ENCODE measurements at regions not wholly inside any gene's neighbourhood (a gene's known extent, or its start where the extent isn't known, plus 50 kb on each side); places are given as distances from the start of the nearest gene placed in this dataset.
"Not testable (repeated sequence)": the region's sequence is repeated elsewhere in the genome, so short reads cannot be mapped to it uniquely, and the experiment has no call there.

GRCh38 chr5:177664737-177665136 is 64.8 kb downstream of the B4GALT7 start:
- intact Hi-C loops (cut with DNase I); H3K27ac ChIP-seq; H3K27me3 ChIP-seq (replicated peaks; ENCODE audit: insufficient read depth); H3K36me3 ChIP-seq; H3K9me3 ChIP-seq; DNase-seq (ENCODE audit: low spot score); H3K4me3 ChIP-seq; H3K4me1 ChIP-seq (replicated peaks): not testable (repeated sequence)
- WGBS = 83% methylated on average over 4 of the region's 4 CpGs

GRCh38 chr5:177665172-177665571 is 65.2 kb downstream of the B4GALT7 start:
- H3K4me1 ChIP-seq (replicated peaks); H3K27ac ChIP-seq; DNase-seq (ENCODE audit: low spot score); H3K4me3 ChIP-seq; intact Hi-C loops (cut with DNase I); H3K27me3 ChIP-seq (replicated peaks; ENCODE audit: insufficient read depth); H3K9me3 ChIP-seq; H3K36me3 ChIP-seq: not testable (repeated sequence)
- 60% methylated on average over 5 of the region's 6 CpGs for WGBS

GRCh38 chr5:177665960-177666359 is 66.0 kb downstream of the B4GALT7 start:
- not testable (repeated sequence) for H3K27me3 ChIP-seq (replicated peaks; ENCODE audit: insufficient read depth)

DNA sequence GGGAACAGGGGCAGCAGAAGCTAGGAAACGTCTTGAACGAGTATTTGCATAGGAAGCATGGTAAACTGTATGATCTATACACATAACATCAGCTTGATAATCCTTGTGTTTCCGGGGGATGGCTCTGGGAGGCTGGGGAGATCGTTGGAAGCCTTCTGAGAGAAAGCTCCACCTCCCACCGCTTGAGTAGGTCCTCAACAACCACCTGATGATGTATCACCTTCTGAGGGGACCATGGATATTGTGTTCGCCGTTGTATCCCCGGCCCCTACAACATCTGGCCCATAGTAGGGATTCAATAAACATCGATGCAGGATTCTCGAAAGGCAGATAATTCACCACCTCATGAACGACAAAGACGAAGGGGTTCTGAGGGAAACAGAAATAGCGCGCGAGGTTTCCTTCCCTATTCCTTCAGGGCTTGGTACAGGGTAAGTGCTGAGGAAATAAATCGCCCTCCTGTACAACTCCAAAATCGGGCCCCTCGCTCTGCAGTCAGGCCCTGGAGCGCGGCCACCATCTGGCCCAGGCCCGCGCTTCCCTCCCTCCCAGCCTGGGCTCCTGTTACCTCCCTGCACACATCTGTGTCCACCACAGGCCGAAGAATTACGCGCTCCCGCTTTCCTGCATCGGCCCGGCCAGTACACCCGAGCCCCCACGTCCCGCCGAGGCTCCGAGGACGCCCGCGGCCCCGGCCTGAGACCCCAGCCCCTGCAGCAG is 71.3 kb downstream of the B4GALT7 start:
- WGBS = 43% methylated on average over 11 of the region's 37 CpGs
- DNase-seq (ENCODE audit: low spot score); intact Hi-C loops (cut with DNase I); H3K27me3 ChIP-seq (replicated peaks; ENCODE audit: insufficient read depth); H3K4me1 ChIP-seq (replicated peaks); H3K4me3 ChIP-seq; H3K27ac ChIP-seq; H3K36me3 ChIP-seq; H3K9me3 ChIP-seq: not testable (repeated sequence)

More at GRCh38 chr5:177665960-177666359, 66.0 kb downstream of the B4GALT7 start:
- WGBS = 88% methylated on average over 2 of the region's 3 CpGs
- H3K4me1 ChIP-seq (replicated peaks); H3K9me3 ChIP-seq; H3K27ac ChIP-seq; intact Hi-C loops (cut with DNase I); DNase-seq (ENCODE audit: low spot score); H3K36me3 ChIP-seq; H3K4me3 ChIP-seq: not testable (repeated sequence)

DNA sequence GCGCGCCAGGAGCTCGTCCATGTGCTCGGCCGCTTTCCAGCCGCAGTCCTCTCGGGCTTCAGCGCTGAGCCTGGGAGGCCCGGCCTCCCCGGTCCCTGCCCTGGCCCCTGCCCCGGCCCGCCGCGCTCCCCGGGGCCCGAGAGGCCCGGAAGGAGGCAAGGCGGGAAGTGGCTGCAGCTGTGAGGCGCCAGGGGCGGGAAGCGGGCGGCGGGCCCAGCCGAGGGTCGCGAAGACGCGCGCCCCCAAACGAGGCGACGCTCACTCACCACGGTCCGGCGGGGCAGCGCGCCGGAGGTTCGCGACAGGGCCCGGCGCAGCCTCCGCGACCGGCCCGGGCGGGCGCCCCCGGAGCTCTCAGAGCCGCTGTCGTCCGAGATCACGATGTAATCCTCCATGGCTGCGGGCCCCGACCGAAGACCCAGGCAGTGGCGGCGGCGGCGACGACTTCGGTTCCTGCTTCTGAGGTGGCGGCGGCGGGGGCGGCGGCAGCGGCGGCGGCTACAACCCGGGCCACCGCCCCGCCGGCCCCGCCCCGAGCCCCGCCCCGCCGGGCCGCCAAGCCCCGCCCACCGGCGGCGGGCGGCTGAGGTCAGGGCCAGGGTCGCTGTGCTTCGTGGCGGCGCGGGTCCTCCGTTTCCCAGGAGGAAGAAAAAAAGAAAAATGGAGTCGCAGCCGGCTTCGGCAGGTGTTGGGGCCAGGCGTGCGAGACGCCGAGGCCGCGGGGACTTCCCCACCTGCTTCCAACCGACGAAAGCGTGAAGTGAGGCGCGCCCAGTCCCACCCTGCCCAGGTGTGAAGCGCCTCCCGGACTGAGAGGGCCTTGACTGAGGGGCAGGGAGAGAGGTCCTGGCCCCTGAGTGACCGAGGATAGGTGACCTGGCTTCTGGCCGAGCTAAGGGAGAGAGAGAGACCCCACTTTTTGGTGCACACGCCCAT is 72.1 kb downstream of the B4GALT7 start:
- 1% methylated on average over 14 of the region's 110 CpGs for WGBS

More for the DNA sequence above, 72.1 kb downstream of the B4GALT7 start:
- DNase-seq (ENCODE audit: low spot score) = peak; percentile 59
- H3K27ac ChIP-seq; H3K36me3 ChIP-seq; H3K27me3 ChIP-seq (replicated peaks; ENCODE audit: insufficient read depth); intact Hi-C loops (cut with DNase I); H3K9me3 ChIP-seq; H3K4me1 ChIP-seq (replicated peaks): not testable (repeated sequence)
- peak; percentile 27 for TF ChIP-seq POLR2A (IDR thresholded peaks at IDR 0.05)
- peak overlapping the region; percentile 48 for H3K4me3 ChIP-seq
